IPS-20b (cell line): ENCODE measurements at regions not wholly inside any gene's neighbourhood (a gene's known extent, or its start where the extent isn't known, plus 50 kb on each side); places are given as distances from the start of the nearest gene placed in this dataset.
"Not testable (repeated sequence)": the region's sequence is repeated elsewhere in the genome, so short reads cannot be mapped to it uniquely, and the experiment has no call there.

ENCODE experiments used
- H3K27ac ChIP-seq: one replicate; pipeline ENCODE4 v1.5.1; 2013; ENCODE audit warnings: low read length
- H3K27me3 ChIP-seq: 2 replicates; pipeline ENCODE4 v1.6.1; 2013; ENCODE audit warnings: mild to moderate bottlenecking, low read length, inconsistent platforms; ENCODE audit not compliant: insufficient read depth
- H3K36me3 ChIP-seq: 2 replicates; pipeline ENCODE4 v1.6.1; 2013; ENCODE audit warnings: low read depth, mild to moderate bottlenecking, inconsistent platforms, low read length, moderate library complexity; ENCODE audit not compliant: insufficient read depth
- H3K4me1 ChIP-seq: 2 replicates; pipeline ENCODE4 v1.6.1; 2013; ENCODE audit warnings: mild to moderate bottlenecking, control low read depth, inconsistent platforms, low read length, moderate library complexity; ENCODE audit not compliant: insufficient read depth
- H3K4me3 ChIP-seq: 2 replicates; pipeline ENCODE4 v1.5.1; 2013; ENCODE audit warnings: mild to moderate bottlenecking, low read length, inconsistent platforms
- H3K9ac ChIP-seq: 2 replicates; pipeline ENCODE4 v1.6.1; 2013; ENCODE audit warnings: low read depth, mild to moderate bottlenecking, inconsistent platforms, low read length, moderate library complexity
- H3K9me3 ChIP-seq: 2 replicates; pipeline ENCODE4 v1.6.1; 2013; ENCODE audit warnings: mild to moderate bottlenecking, low read depth, low read length, inconsistent platforms; ENCODE audit not compliant: insufficient read depth

GRCh38 chr4:120561648-120562047, 360.9 kb downstream of the PRDM5 start:
- no peaks in the 10 kb centered on the region for H3K36me3 ChIP-seq
- H3K4me3 ChIP-seq: no peak overlapping the region

DNA sequence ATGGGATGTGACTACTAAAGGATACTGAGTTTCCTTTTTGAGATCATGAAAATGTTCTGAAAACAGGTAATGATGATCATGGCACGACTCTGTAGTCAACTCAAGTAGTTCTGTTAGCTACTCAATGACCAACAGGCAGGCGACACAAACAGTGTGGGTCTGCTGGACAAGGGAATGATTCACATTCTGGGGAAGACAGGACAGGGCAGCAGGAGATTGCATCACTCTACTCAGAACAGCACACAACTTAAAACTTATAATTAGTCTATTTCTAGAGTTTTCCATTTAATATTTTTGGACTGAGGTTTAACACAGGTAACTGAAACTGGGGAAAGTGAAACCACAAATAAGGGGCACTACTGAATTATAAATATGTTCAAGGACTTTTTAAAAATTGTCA, 365.2 kb downstream of the PRDM5 start:
- Histone ChIP-seq H3K36me3 (no peaks in the 10 kb centered on the region), H3K27ac (no peak overlapping the region), H3K4me1 (peaks cover 3% of the 10 kb centered on the region; the same call in 1 of the 2 replicates), H3K27me3 (no peaks in the 10 kb centered on the region), H3K4me3 (no peak overlapping the region), H3K9ac (no peak overlapping the region), H3K9me3 (peaks cover 13% of the 10 kb centered on the region; the same call in 1 of the 2 replicates)

More at GRCh38 chr4:120561648-120562047, 360.9 kb downstream of the PRDM5 start:
- Histone ChIP-seq H3K27ac (no peak overlapping the region), H3K9me3 (peaks cover 15% of the 10 kb centered on the region; the same call in 1 of the 2 replicates), H3K4me1 (no peaks in the 10 kb centered on the region), H3K27me3 (no peaks in the 10 kb centered on the region), H3K9ac (no peak overlapping the region)

DNA sequence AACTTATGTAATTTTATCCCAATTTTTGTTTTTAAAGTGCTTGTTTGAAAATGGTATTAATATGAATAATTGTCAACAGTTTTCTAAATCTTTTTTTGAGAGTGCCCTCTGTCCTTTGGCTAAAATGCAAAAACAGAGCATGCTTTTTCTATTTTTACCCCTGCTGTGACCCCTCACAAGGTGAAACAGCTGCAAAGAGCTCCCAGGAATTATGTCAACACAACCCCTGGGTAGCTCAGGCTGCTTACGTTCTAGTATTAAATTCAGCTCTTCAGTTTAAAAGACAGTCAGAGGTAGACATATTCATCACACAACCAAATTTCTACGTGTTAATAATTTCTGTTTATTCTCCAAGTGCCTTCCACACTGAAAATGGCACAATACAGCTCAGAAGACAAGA, 367.5 kb downstream of the PRDM5 start:
- H3K9ac ChIP-seq: no peak overlapping the region
- no peak overlapping the region for H3K4me3 ChIP-seq
- no peak overlapping the region for H3K27ac ChIP-seq
- no peaks in the 10 kb centered on the region for H3K9me3 ChIP-seq
- no peaks in the 10 kb centered on the region for H3K27me3 ChIP-seq
- H3K4me1 ChIP-seq: peaks cover 3% of the 10 kb centered on the region; the same call in 1 of the 2 replicates
- H3K36me3 ChIP-seq: no peaks in the 10 kb centered on the region

DNA sequence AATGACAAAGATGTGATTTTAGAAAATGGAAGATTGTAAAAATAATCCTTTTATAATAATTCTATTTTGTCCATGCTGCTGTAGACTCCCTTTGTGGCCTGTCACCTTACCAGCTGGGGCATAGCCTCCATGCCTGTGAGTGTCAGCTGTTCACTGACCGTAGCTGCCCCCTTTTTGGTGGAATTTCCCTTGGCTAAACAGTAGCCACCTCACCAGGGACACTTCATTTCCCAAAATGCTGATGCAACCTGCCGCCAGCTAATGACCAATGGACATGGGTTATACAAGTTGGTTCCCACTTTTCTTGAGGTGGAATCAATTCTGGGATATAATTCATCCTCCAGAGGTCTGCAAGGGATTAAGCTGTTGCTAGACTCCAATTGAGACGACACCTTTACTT, 368.4 kb downstream of the PRDM5 start:
- Histone ChIP-seq H3K4me1 (peaks cover 4% of the 10 kb centered on the region), H3K9ac (no peak overlapping the region), H3K27me3 (no peaks in the 10 kb centered on the region), H3K27ac (no peak overlapping the region), H3K9me3 (no peaks in the 10 kb centered on the region), H3K4me3 (no peak overlapping the region), H3K36me3 (no peaks in the 10 kb centered on the region)

DNA sequence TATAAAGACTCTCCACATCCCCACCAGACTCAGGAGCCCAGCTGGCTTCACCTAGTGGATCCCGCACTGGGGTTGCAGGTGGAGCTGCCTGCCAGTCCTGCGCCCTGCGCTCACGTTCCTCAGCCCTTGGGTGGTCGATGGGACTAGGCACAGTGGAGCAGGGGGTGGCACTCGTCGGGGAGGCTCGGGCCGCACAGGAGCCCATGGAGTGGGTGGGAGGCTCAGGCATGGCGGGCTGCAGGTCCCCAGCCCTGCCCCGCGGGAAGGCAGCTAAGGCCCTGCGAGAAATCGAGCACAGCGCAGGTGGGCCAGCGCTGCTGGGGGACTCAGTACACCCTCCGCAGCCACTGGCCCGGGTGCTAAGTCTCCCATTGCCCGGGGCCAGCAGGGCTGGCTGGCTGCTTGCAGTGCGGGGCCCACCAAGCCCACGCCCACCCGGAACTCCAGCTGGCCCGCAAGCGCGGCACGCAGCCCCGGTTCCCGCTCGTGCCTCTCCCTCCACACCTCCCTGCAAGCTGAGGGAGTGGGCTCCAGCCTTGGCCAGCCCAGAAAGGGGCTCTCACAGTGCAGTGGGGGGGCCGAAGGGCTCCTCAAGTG, 371.8 kb downstream of the PRDM5 start:
- not testable (repeated sequence) for H3K4me3 ChIP-seq, H3K27me3 ChIP-seq, H3K9me3 ChIP-seq, H3K36me3 ChIP-seq, H3K4me1 ChIP-seq, H3K9ac ChIP-seq, H3K27ac ChIP-seq

- Histone ChIP-seq H3K4me3 (no peak overlapping the region), H3K36me3 (no peaks in the 10 kb centered on the region), H3K9me3 (no peaks in the 10 kb centered on the region), H3K27ac (no peak overlapping the region), H3K9ac (no peak overlapping the region), H3K4me1 (peaks cover 4% of the 10 kb centered on the region), H3K27me3 (no peaks in the 10 kb centered on the region)
Observed at GRCh38 chr4:120549011-120549570, 373.4 kb downstream of the PRDM5 start.

DNA sequence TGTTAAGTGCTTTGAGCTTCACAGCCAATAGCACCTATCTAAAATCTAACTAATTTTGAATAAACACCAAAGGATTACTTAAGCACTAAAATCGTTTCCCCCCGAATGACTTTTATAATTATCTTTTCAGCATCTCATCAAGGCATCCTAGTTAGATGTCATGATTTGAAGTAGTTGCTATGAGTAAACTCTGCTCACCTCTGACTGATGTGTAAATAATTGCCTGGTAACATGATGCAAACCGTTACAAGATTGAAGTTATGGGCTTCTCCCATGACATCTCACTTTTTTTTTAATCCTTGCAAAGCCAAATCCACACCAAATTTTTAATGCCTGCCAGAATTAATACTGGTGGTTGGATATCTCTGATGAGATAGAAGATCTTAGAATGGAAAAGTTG, 377.1 kb downstream of the PRDM5 start:
- peaks cover 4% of the 10 kb centered on the region for H3K4me1 ChIP-seq
- no peak overlapping the region for H3K4me3 ChIP-seq
- no peaks in the 10 kb centered on the region for H3K27me3 ChIP-seq
- no peaks in the 10 kb centered on the region for H3K36me3 ChIP-seq
- H3K9me3 ChIP-seq: no peaks in the 10 kb centered on the region
- no peak overlapping the region for H3K9ac ChIP-seq
- H3K27ac ChIP-seq: no peak overlapping the region

DNA sequence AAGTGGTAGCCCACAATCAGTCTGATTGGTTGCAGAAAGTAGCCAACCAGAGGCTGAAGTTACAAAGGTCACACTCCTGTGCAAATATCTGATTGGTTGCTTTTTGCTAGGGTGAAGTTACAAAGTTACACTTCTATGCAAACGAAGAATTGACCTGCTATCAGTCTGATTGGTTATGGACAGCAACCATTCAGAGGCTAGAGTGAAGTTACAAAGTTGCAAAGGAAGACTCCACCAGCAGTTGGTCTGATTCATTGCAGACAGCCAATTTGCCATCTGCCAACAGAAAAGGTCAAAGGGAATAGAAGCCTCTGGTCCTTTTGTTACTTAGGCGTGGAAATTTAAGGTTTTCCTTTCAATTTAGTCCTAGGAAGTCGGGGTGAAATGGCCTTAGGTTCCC, 377.7 kb downstream of the PRDM5 start:
- no peaks in the 10 kb centered on the region for H3K9me3 ChIP-seq
- no peak overlapping the region for H3K27ac ChIP-seq
- no peak overlapping the region for H3K9ac ChIP-seq
- H3K4me3 ChIP-seq: no peak overlapping the region
- H3K27me3 ChIP-seq: no peaks in the 10 kb centered on the region
- peaks cover 4% of the 10 kb centered on the region for H3K4me1 ChIP-seq
- H3K36me3 ChIP-seq: no peaks in the 10 kb centered on the region

GRCh38 chr4:120540625-120541024, 381.9 kb downstream of the PRDM5 start:
- Histone ChIP-seq H3K27ac (no peak overlapping the region), H3K4me3 (no peak overlapping the region), H3K9ac (no peak overlapping the region), H3K9me3 (no peaks in the 10 kb centered on the region), H3K36me3 (no peaks in the 10 kb centered on the region), H3K27me3 (no peaks in the 10 kb centered on the region), H3K4me1 (no peaks in the 10 kb centered on the region)

- Histone ChIP-seq H3K9ac (no peak overlapping the region), H3K36me3 (no peaks in the 10 kb centered on the region), H3K27me3 (no peaks in the 10 kb centered on the region), H3K9me3 (no peaks in the 10 kb centered on the region), H3K27ac (no peak overlapping the region), H3K4me1 (no peaks in the 10 kb centered on the region), H3K4me3 (no peak overlapping the region)
Observed at GRCh38 chr4:120536884-120537283, 385.6 kb downstream of the PRDM5 start.

DNA sequence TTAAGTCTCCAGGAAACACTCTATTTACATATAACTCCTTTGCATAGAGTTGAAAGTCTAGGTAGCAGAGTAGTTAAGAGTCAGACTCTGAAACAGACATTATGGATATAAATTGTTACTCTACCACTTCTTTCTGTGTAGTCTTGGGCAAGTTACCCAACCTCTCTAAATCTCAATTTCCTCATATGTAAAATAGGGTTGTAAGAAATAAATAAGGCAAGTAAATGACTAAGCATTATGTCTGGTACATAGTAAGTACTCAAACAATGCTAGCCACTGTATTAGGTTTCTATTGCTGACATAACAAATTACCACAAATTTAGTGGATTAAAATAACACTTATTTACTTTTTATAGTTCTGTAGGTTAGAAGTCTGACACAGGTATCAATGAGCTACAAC, 394.1 kb downstream of the PRDM5 start:
- no peaks in the 10 kb centered on the region for H3K36me3 ChIP-seq
- H3K27me3 ChIP-seq: no peaks in the 10 kb centered on the region
- H3K27ac ChIP-seq: no peak overlapping the region
- peaks cover 23% of the 10 kb centered on the region; the same call in 1 of the 2 replicates for H3K4me1 ChIP-seq
- H3K4me3 ChIP-seq: no peak overlapping the region
- H3K9ac ChIP-seq: no peak overlapping the region
- no peaks in the 10 kb centered on the region for H3K9me3 ChIP-seq

- Histone ChIP-seq H3K9me3 (no peaks in the 10 kb centered on the region), H3K27me3 (no peaks in the 10 kb centered on the region), H3K27ac (no peak overlapping the region), H3K9ac (no peak overlapping the region), H3K4me3 (no peak overlapping the region), H3K36me3 (no peaks in the 10 kb centered on the region), H3K4me1 (peaks cover 25% of the 10 kb centered on the region; the same call in 1 of the 2 replicates)
Observed at GRCh38 chr4:120526033-120526432, 396.5 kb downstream of the PRDM5 start.
